Fibroblast of the aortic adventitia (primary cell): ENCODE measurements at regions not wholly inside any gene's neighbourhood (a gene's known extent, or its start where the extent isn't known, plus 50 kb on each side); places are given as distances from the start of the nearest gene placed in this dataset.

ENCODE experiments used
- DNase-seq: peaks from one replicate; pipeline ENCODE4 v3.0.0-alpha.2; 2010; ENCODE audit warnings: low read depth
- H3K4me3 ChIP-seq: 2 replicates; pipeline ENCODE4 v1.5.1; 2011; ENCODE audit warnings: low read depth, mild to moderate bottlenecking, control low read depth, low read length, moderate library complexity
- TF ChIP-seq, protein P1 (sequence below): IDR thresholded peaks from 2 replicates; pipeline ENCODE4 v1.5.1; 2011; ENCODE audit warnings: mild to moderate bottlenecking, low read length, control low read depth, inconsistent platforms; ENCODE audit not compliant: insufficient read depth

- no peak overlapping the region for H3K4me3 ChIP-seq
- no peak for DNase-seq
- TF ChIP-seq, protein P1, sequence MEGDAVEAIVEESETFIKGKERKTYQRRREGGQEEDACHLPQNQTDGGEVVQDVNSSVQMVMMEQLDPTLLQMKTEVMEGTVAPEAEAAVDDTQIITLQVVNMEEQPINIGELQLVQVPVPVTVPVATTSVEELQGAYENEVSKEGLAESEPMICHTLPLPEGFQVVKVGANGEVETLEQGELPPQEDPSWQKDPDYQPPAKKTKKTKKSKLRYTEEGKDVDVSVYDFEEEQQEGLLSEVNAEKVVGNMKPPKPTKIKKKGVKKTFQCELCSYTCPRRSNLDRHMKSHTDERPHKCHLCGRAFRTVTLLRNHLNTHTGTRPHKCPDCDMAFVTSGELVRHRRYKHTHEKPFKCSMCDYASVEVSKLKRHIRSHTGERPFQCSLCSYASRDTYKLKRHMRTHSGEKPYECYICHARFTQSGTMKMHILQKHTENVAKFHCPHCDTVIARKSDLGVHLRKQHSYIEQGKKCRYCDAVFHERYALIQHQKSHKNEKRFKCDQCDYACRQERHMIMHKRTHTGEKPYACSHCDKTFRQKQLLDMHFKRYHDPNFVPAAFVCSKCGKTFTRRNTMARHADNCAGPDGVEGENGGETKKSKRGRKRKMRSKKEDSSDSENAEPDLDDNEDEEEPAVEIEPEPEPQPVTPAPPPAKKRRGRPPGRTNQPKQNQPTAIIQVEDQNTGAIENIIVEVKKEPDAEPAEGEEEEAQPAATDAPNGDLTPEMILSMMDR, result no peak
Observed at GRCh38 chr1:5297886-5298239, 643.5 kb downstream of the AJAP1 start.

- H3K4me3 ChIP-seq, result no peak overlapping the region
- TF ChIP-seq, protein P1, result no peak
- no peak for DNase-seq
Observed at GRCh38 chr1:5297180-5297885, 642.9 kb downstream of the AJAP1 start.

- H3K4me3 ChIP-seq, result no peak overlapping the region
- TF ChIP-seq, protein P1, result no peak
- DNase-seq, result no peak
Observed at GRCh38 chr1:5296557-5297179, 642.3 kb downstream of the AJAP1 start.

- TF ChIP-seq, protein P1, result no peak
- H3K4me3 ChIP-seq, result no peak overlapping the region
Observed at GRCh38 chr1:5296095-5296494, 641.7 kb downstream of the AJAP1 start.

DNA sequence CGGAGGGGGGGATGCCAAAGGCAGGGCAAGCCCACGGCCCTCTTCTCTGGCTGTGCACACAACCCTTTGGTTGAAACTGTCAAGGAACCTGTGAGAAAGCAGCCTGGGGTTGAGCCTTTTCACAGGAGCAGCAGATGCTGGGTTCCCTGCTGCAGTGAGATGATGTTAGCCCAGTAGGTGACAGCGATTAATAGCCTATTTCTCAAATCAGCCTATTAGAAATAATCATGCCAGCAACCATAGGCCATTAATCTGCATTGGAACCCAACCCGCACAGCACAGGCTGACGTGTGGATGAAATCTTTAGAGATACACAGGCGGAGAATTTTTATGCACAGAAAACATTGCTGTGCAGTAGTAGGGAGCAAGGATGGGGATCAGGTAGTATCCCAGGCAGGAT, 637.5 kb downstream of the AJAP1 start:
- no peak for DNase-seq
- no peak overlapping the region for H3K4me3 ChIP-seq
- TF ChIP-seq, protein P1, result no peak

More at GRCh38 chr1:5296095-5296494, 641.7 kb downstream of the AJAP1 start:
- no peak for DNase-seq

- DNase-seq, result no peak
- TF ChIP-seq, protein P1, result no peak
- H3K4me3 ChIP-seq, result no peak overlapping the region
Observed at GRCh38 chr1:5287178-5288150, 633.1 kb downstream of the AJAP1 start.
